Caki2 (cell line): ENCODE measurements at regions not wholly inside any gene's neighbourhood (a gene's known extent, or its start where the extent isn't known, plus 50 kb on each side); places are given as distances from the start of the nearest gene placed in this dataset.

ENCODE experiments used
- DNase-seq: peaks from one replicate; pipeline ENCODE4 v3.0.0-alpha.2; 2015; ENCODE audit warnings: low read depth
- in situ Hi-C: cut with HindIII; loops from 2 replicates; pipeline ENCODE4 v1.10.0; 2016; ENCODE audit warnings: low sequenced_read_pairs, low pct_unique_long_range_greater_than_20kb, mixed read lengths

GRCh38 chr1:221644145-221644448 is 97.8 kb downstream of the DUSP10 start:
- in situ Hi-C loops: no loop called here

GRCh38 chr1:221644663-221645258 is 97.1 kb downstream of the DUSP10 start:
- no peak for DNase-seq
- in situ Hi-C loops: no loop called here

More at GRCh38 chr1:221644145-221644448, 97.8 kb downstream of the DUSP10 start:
- no peak for DNase-seq

- DNase-seq: no peak
- in situ Hi-C loops: no loop called here
Measured at GRCh38 chr1:221648201-221648600, 93.7 kb downstream of the DUSP10 start.
